ENCODE measurements at regions not wholly inside any gene's neighbourhood (a gene's known extent, or its start where the extent isn't known, plus 50 kb on each side); places are given as distances from the start of the nearest gene placed in this dataset.

GRCh38 chr4:26067035-26067434, 153.0 kb downstream of the SMIM20 start:
- no peak for TF ChIP-seq CTCF (IDR thresholded peaks at IDR 0.05; ENCODE audit: insufficient read depth, low read depth, low read length, missing control alignments)
- peak; percentile 64 for DNase-seq (ENCODE audit: low read depth)
- no peak overlapping the region for H3K4me3 ChIP-seq (ENCODE audit: low read length)

- peak; percentile 20 for DNase-seq (ENCODE audit: low read depth)
- peak; percentile 9 for TF ChIP-seq CTCF (IDR thresholded peaks at IDR 0.05; ENCODE audit: insufficient read depth, low read depth, low read length, missing control alignments)
- H3K4me3 ChIP-seq (ENCODE audit: low read length) = no peak overlapping the region
Observed at GRCh38 chr4:26069218-26069617, 155.2 kb downstream of the SMIM20 start.

GRCh38 chr4:26071688-26072087, 157.7 kb downstream of the SMIM20 start:
- DNase-seq (ENCODE audit: low read depth) = no peak

GRCh38 chr4:26073886-26074560, 160.0 kb downstream of the SMIM20 start:
- H3K4me3 ChIP-seq (ENCODE audit: low read length) = no peak overlapping the region
- no peak for TF ChIP-seq CTCF (IDR thresholded peaks at IDR 0.05; ENCODE audit: insufficient read depth, low read depth, low read length, missing control alignments)
- no peak for DNase-seq (ENCODE audit: low read depth)

More at GRCh38 chr4:26071688-26072087, 157.7 kb downstream of the SMIM20 start:
- TF ChIP-seq CTCF (IDR thresholded peaks at IDR 0.05; ENCODE audit: insufficient read depth, low read depth, low read length, missing control alignments) = no peak
- H3K4me3 ChIP-seq (ENCODE audit: low read length) = no peak overlapping the region

- TF ChIP-seq CTCF (IDR thresholded peaks at IDR 0.05; ENCODE audit: insufficient read depth, low read depth, low read length, missing control alignments) = no peak
- DNase-seq (ENCODE audit: low read depth) = no peak
- no peak overlapping the region for H3K4me3 ChIP-seq (ENCODE audit: low read length)
Observed at GRCh38 chr4:26074712-26075430, 160.9 kb downstream of the SMIM20 start.

- no peak for TF ChIP-seq CTCF (IDR thresholded peaks at IDR 0.05; ENCODE audit: insufficient read depth, low read depth, low read length, missing control alignments)
- DNase-seq (ENCODE audit: low read depth) = peak; percentile 62
- H3K4me3 ChIP-seq (ENCODE audit: low read length) = no peak overlapping the region
Observed at GRCh38 chr4:26075583-26075982, 161.6 kb downstream of the SMIM20 start.
